H9 (cell line): ENCODE measurements at regions not wholly inside any gene's neighbourhood (a gene's known extent, or its start where the extent isn't known, plus 50 kb on each side); places are given as distances from the start of the nearest gene placed in this dataset.

ENCODE experiments used
- DNase-seq: peaks from one replicate; pipeline ENCODE4 v3.0.0-alpha.2; 2017
- H2AFZ ChIP-seq: one replicate; pipeline ENCODE4 v1.6.1; 2013; ENCODE audit warnings: mild to moderate bottlenecking, low read length, control low read depth, moderate library complexity
- H2AK5ac ChIP-seq: 2 replicates; pipeline ENCODE4 v1.6.1; 2013; ENCODE audit warnings: low read length, control low read depth, mixed read lengths; ENCODE audit not compliant: insufficient read length
- H2BK120ac ChIP-seq: one replicate; pipeline ENCODE4 v1.6.1; 2013; ENCODE audit warnings: low read depth, mild to moderate bottlenecking, low read length, control low read depth, inconsistent platforms; ENCODE audit not compliant: poor library complexity, severe bottlenecking
- H2BK12ac ChIP-seq: 2 replicates; pipeline ENCODE4 v1.6.1; 2013; ENCODE audit warnings: low read length, control low read depth, mixed read lengths, low read depth; ENCODE audit not compliant: insufficient read length
- H2BK15ac ChIP-seq: 2 replicates; pipeline ENCODE4 v1.6.1; 2013; ENCODE audit warnings: low read depth, low read length, control low read depth
- H2BK20ac ChIP-seq: one replicate; pipeline ENCODE4 v1.6.1; 2013; ENCODE audit warnings: low read depth, mild to moderate bottlenecking, low read length, control low read depth, inconsistent platforms; ENCODE audit not compliant: poor library complexity, severe bottlenecking
- H2BK5ac ChIP-seq: 2 replicates; pipeline ENCODE4 v1.6.1; 2013; ENCODE audit warnings: low read length, control low read depth, mixed read lengths; ENCODE audit not compliant: insufficient read length
- H3K14ac ChIP-seq: 2 replicates; pipeline ENCODE4 v1.6.1; 2013; ENCODE audit warnings: low read length, control low read depth; ENCODE audit not compliant: insufficient read depth
- H3K18ac ChIP-seq: 2 replicates; pipeline ENCODE4 v1.6.1; 2013; ENCODE audit warnings: low read depth, mild to moderate bottlenecking, mixed read lengths, low read length, control low read depth; ENCODE audit not compliant: insufficient read length
- H3K23ac ChIP-seq: 2 replicates; pipeline ENCODE4 v1.6.1; 2013; ENCODE audit warnings: low read length, control low read depth, mixed read lengths, low read depth; ENCODE audit not compliant: insufficient read length
- H3K23me2 ChIP-seq: 2 replicates; pipeline ENCODE4 v1.6.1; 2013; ENCODE audit warnings: low read depth, mild to moderate bottlenecking, mixed read lengths, low read length, control low read depth; ENCODE audit not compliant: insufficient read length, poor library complexity, severe bottlenecking
- H3K27ac ChIP-seq: 2 replicates; pipeline ENCODE4 v1.5.1; 2013; ENCODE audit warnings: low read length, control low read depth, mixed read lengths, low read depth; ENCODE audit not compliant: insufficient read length
- H3K27me3 ChIP-seq: 2 replicates; pipeline ENCODE4 v1.6.1; 2013; ENCODE audit warnings: low read length, control low read depth, inconsistent platforms; ENCODE audit not compliant: insufficient read depth
- H3K4ac ChIP-seq: 2 replicates; pipeline ENCODE4 v1.6.1; 2013; ENCODE audit warnings: low read depth, mild to moderate bottlenecking, control low read depth, inconsistent platforms, low read length, moderate library complexity
- H3K4me1 ChIP-seq: 2 replicates; pipeline ENCODE4 v1.6.1; 2013; ENCODE audit warnings: low read length, control low read depth, inconsistent platforms; ENCODE audit not compliant: insufficient read depth
- H3K4me2 ChIP-seq: 2 replicates; pipeline ENCODE4 v1.6.1; 2013; ENCODE audit warnings: low read length, control low read depth, mixed read lengths; ENCODE audit not compliant: insufficient read length, insufficient read depth
- H3K56ac ChIP-seq: 2 replicates; pipeline ENCODE4 v1.6.1; 2013; ENCODE audit warnings: low read depth, mild to moderate bottlenecking, mixed read lengths, low read length, control low read depth; ENCODE audit not compliant: insufficient read length
- H3K79me1 ChIP-seq: 2 replicates; pipeline ENCODE4 v1.6.1; 2013; ENCODE audit warnings: low read depth, mild to moderate bottlenecking, moderate library complexity, low read length, control low read depth, inconsistent platforms; ENCODE audit not compliant: insufficient read depth, poor library complexity, severe bottlenecking
- H3K79me2 ChIP-seq: 2 replicates; pipeline ENCODE4 v1.6.1; 2013; ENCODE audit warnings: low read length, control low read depth, inconsistent platforms; ENCODE audit not compliant: insufficient read depth
- H3K9ac ChIP-seq: 2 replicates; pipeline ENCODE4 v1.6.1; 2013; ENCODE audit warnings: low read length, control low read depth, mixed read lengths; ENCODE audit not compliant: insufficient read length; ENCODE audit errors: extremely low read depth
- H3K9me3 ChIP-seq: one replicate; pipeline ENCODE4 v1.6.1; 2013; ENCODE audit warnings: low read depth, low read length, inconsistent platforms; ENCODE audit not compliant: control insufficient read depth
- H3T11ph ChIP-seq: one replicate; pipeline ENCODE4 v1.6.1; 2013; ENCODE audit warnings: mild to moderate bottlenecking, low read length, control low read depth, inconsistent platforms
- H4K20me1 ChIP-seq: one replicate; pipeline ENCODE4 v1.6.1; 2013; ENCODE audit not compliant: control insufficient read depth, insufficient read length, insufficient read depth
- H4K5ac ChIP-seq: 2 replicates; pipeline ENCODE4 v1.6.1; 2013; ENCODE audit warnings: low read depth, mild to moderate bottlenecking, mixed read lengths, low read length, control low read depth; ENCODE audit not compliant: insufficient read length
- H4K8ac ChIP-seq: replicated peaks from 2 replicates; pipeline ENCODE4 v1.6.1; 2013; ENCODE audit warnings: low read length, control low read depth, mixed read lengths, low read depth; ENCODE audit not compliant: insufficient read length
- H4K91ac ChIP-seq: 2 replicates; pipeline ENCODE4 v1.6.1; 2013; ENCODE audit warnings: low read depth, mild to moderate bottlenecking, moderate library complexity, mixed read lengths, low read length, control low read depth; ENCODE audit not compliant: insufficient read length
- H3K27ac Mint-ChIP-seq, 3 experiments: 2 replicates in 2 of 3; 3 replicates in 1 of 3; pipeline ENCODE4 v1.8.0; 2020 to 2021; ENCODE audit warnings: mixed read lengths in 3 of 3, mild to moderate bottlenecking in 1 of 3, moderate library complexity in 1 of 3
- H3K27me3 Mint-ChIP-seq: 2 replicates; pipeline ENCODE4 v1.8.0; 2021; ENCODE audit warnings: low read depth, mild to moderate bottlenecking, moderate library complexity, mixed read lengths
- H3K36me3 Mint-ChIP-seq, 3 experiments: 2 replicates in 2 of 3; 3 replicates in 1 of 3; pipeline ENCODE4 v1.8.0; 2020 to 2021; ENCODE audit warnings: low read depth in 3 of 3, mixed read lengths in 3 of 3; ENCODE audit not compliant: insufficient read depth in 1 of 3
- H3K4me1 Mint-ChIP-seq, 2 experiments: 2 replicates each; pipeline ENCODE4 v1.8.0; 2020; ENCODE audit warnings: mixed read lengths in 2 of 2
- H3K4me3 Mint-ChIP-seq, 2 experiments: 2 replicates in 1 of 2; 3 replicates in 1 of 2; pipeline ENCODE4 v1.8.0; 2020 to 2021; ENCODE audit warnings: mild to moderate bottlenecking in 2 of 2, mixed read lengths in 2 of 2, moderate library complexity in 1 of 2
- H3K9me3 Mint-ChIP-seq, 2 experiments: 2 replicates in 1 of 2; 3 replicates in 1 of 2; pipeline ENCODE4 v1.8.0; 2020; ENCODE audit warnings: mild to moderate bottlenecking in 2 of 2, mixed read lengths in 2 of 2, moderate library complexity in 1 of 2
- CTCF ChIP-seq: fragments of 200-600 bp; sonication (generic); conservative IDR thresholded peaks from 3 replicates; pipeline ENCODE4 v1.8.0; 2021; ENCODE audit warnings: antibody characterized with exemption, mild to moderate bottlenecking
- WGBS: extraction: QIAGEN DNeasy Blood & Tissue Kit; methylation state at CpG from one replicate; pipeline ENCODE4 v1.1.7; 2013; ENCODE audit warnings: missing lambda C conversion rate, low lambda C conversion rate, mixed read lengths; ENCODE audit not compliant: insufficient read length; ENCODE audit errors: extremely low coverage; 5-methylcytosine and 5-hydroxymethylcytosine counted together

GRCh38 chr20:11054266-11054993 is 380.6 kb upstream of the JAG1 start:
- no CpG with 5 or more reads among the region's 8 CpGs for WGBS
- no peak for DNase-seq
- Histone ChIP-seq H3T11ph (no peak overlapping the region), H3K4me2 (no peak overlapping the region), H3K79me2 (no peaks in the 10 kb centered on the region), H2AK5ac (no peak overlapping the region), H3K27me3 (no peaks in the 10 kb centered on the region), H2BK20ac (no peak overlapping the region), H3K4me1 (no peaks in the 10 kb centered on the region), H3K23ac (no peak overlapping the region), H3K23me2 (no peaks in the 10 kb centered on the region), H3K79me1 (no peaks in the 10 kb centered on the region), H3K9ac (no peak overlapping the region), H3K18ac (no peak overlapping the region), H2AFZ (no peak overlapping the region), H3K56ac (no peak overlapping the region), H4K91ac (no peak overlapping the region), H2BK5ac (no peak overlapping the region), H4K5ac (no peak overlapping the region), H3K4ac (no peak overlapping the region), H4K8ac (no peak overlapping the region), H3K14ac (no peak overlapping the region), H2BK120ac (no peak overlapping the region), H3K27ac (no peak overlapping the region), H3K9me3 (no peaks in the 10 kb centered on the region), H2BK15ac (no peak overlapping the region), H4K20me1 (no peaks in the 10 kb centered on the region), H2BK12ac (no peak overlapping the region)
- Mint-ChIP-seq H3K27me3 (no peaks in the 10 kb centered on the region; the same call in 1 of the 2 replicates), H3K36me3 (no peaks in the 10 kb centered on the region), H3K9me3 (no peaks in the 10 kb centered on the region), H3K4me1 (no peaks in the 10 kb centered on the region), H3K27ac (no peak overlapping the region; a peak in 1 of 7 replicates), H3K4me3 (no peak overlapping the region)
- no peak for TF ChIP-seq CTCF
